ENCODE measurements at regions not wholly inside any gene's neighbourhood (a gene's known extent, or its start where the extent isn't known, plus 50 kb on each side); places are given as distances from the start of the nearest gene placed in this dataset.

DNA sequence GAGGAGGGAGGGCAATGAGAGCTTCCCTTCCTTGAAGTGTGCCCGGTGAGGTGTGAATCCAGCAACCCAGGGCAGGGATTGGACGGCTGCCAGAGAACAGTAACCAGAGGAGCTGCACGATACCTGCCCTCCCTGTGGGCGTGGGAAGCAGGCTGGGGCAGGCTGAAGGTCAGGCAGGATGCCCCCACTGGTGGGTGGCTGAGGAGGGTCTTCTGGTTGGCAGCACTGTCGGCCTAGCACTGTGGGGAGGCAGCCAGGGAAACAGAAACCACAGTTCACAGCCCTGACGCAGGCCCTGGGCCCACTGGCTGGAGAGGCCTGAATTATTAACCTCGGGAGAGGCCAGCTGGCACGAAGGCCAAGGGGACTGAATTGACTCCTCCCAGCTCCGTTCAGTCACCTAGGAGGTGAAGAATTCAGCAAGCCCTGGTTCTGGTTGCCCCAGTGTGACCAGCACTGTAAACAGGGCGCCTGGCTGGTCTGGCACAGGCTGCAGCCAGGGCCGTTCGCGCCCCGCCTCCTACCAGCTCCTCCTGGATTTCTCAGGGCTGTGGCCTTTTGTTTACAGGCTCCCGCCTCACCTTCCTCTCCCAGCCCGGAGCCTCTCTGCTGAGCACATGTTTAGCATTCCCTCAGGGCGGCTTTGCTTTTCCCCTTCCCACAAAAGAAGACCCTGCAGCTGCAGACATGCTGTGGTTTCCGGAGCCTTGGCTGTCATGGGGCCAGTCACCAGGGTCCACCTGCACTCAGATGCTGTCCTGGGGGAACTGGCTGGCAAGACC, 97.8 kb downstream of the B3GNT2 start:
- peak overlapping the region; percentile 93 for H3K27ac Mint-ChIP-seq
- ChIA-PET CTCF (interaction anchor here (0.9 to 1.6 kb wide), 3 partner anchors 16 to 118 kb away, joined by 3 to 5 read pairs (median 3); no protein-coding TSS in a partner anchor), POLR2A (interaction anchor here (0.5 to 0.6 kb wide), 2 partner anchors 12 to 104 kb away, joined by 3 to 4 read pairs; no protein-coding TSS in a partner anchor)
- peaks cover 27% of the 10 kb centered on the region for H3K4me1 Mint-ChIP-seq
- H3K27me3 Mint-ChIP-seq (ENCODE audit: low read depth): no peaks in the 10 kb centered on the region
- peak; percentile 82 for DNase-seq (ENCODE audit: low spot score)
- no peak overlapping the region for H3K4me3 Mint-ChIP-seq
- H3K9me3 Mint-ChIP-seq: no peaks in the 10 kb centered on the region
- ATAC-seq: peak; percentile 96
- TF ChIP-seq FOXK1 (CRISPR knock-in tag; IDR thresholded peaks at IDR 0.05): no peak
- TF ChIP-seq MAX (CRISPR knock-in tag; IDR thresholded peaks at IDR 0.05): peak; percentile 70; the same call in 1 of the 2 replicates
- 0 out of 2 replicates have a peak, but pooled peaks have one; percentile 24 for TF ChIP-seq TEAD1 (CRISPR knock-in tag; IDR thresholded peaks at IDR 0.05)
- TF ChIP-seq, protein P1, sequence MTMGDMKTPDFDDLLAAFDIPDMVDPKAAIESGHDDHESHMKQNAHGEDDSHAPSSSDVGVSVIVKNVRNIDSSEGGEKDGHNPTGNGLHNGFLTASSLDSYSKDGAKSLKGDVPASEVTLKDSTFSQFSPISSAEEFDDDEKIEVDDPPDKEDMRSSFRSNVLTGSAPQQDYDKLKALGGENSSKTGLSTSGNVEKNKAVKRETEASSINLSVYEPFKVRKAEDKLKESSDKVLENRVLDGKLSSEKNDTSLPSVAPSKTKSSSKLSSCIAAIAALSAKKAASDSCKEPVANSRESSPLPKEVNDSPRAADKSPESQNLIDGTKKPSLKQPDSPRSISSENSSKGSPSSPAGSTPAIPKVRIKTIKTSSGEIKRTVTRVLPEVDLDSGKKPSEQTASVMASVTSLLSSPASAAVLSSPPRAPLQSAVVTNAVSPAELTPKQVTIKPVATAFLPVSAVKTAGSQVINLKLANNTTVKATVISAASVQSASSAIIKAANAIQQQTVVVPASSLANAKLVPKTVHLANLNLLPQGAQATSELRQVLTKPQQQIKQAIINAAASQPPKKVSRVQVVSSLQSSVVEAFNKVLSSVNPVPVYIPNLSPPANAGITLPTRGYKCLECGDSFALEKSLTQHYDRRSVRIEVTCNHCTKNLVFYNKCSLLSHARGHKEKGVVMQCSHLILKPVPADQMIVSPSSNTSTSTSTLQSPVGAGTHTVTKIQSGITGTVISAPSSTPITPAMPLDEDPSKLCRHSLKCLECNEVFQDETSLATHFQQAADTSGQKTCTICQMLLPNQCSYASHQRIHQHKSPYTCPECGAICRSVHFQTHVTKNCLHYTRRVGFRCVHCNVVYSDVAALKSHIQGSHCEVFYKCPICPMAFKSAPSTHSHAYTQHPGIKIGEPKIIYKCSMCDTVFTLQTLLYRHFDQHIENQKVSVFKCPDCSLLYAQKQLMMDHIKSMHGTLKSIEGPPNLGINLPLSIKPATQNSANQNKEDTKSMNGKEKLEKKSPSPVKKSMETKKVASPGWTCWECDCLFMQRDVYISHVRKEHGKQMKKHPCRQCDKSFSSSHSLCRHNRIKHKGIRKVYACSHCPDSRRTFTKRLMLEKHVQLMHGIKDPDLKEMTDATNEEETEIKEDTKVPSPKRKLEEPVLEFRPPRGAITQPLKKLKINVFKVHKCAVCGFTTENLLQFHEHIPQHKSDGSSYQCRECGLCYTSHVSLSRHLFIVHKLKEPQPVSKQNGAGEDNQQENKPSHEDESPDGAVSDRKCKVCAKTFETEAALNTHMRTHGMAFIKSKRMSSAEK (CRISPR knock-in tag; IDR thresholded peaks at IDR 0.05; ENCODE audit: borderline replicate concordance): peak; percentile 19; the same call in 1 of the 2 replicates
- TF ChIP-seq ZNF317 (CRISPR knock-in tag; IDR thresholded peaks at IDR 0.05; ENCODE audit: borderline replicate concordance, low read depth): no peak
- H3K36me3 Mint-ChIP-seq: no peaks in the 10 kb centered on the region

DNA sequence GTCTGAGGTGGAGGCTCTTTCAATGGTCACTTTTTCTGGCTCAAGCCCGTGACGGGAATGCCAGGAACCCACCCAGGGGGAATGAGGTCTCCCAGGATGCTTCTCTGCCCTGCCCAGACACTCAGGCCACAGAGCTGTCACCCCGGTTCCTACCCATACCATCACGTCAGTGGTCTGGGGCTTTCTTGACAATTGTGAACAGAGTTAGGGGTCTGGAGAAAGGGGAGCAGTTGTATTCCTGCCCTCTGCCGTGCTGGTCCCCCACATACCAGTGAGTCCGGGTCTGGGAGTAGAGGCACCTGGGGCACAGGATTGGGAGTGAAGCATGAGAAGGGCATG, 97.2 kb downstream of the B3GNT2 start:
- H3K27me3 Mint-ChIP-seq (ENCODE audit: low read depth): no peaks in the 10 kb centered on the region
- H3K4me3 Mint-ChIP-seq: no peak overlapping the region
- TF ChIP-seq FOXJ3 (CRISPR knock-in tag; IDR thresholded peaks at IDR 0.05; ENCODE audit: borderline replicate concordance): no peak
- no peak for TF ChIP-seq ZNF121 (CRISPR knock-in tag; IDR thresholded peaks at IDR 0.05)
- TF ChIP-seq PRRX2 (CRISPR knock-in tag; IDR thresholded peaks at IDR 0.05): no peak
- TF ChIP-seq, protein P2, sequence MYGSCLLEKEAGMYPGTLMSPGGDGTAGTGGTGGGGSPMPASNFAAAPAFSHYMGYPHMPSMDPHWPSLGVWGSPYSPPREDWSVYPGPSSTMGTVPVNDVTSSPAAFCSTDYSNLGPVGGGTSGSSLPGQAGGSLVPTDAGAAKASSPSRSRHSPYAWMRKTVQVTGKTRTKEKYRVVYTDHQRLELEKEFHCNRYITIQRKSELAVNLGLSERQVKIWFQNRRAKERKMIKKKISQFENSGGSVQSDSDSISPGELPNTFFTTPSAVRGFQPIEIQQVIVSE (CRISPR knock-in tag; IDR thresholded peaks at IDR 0.05; ENCODE audit: borderline replicate concordance): no peak
- TF ChIP-seq, protein P3, sequence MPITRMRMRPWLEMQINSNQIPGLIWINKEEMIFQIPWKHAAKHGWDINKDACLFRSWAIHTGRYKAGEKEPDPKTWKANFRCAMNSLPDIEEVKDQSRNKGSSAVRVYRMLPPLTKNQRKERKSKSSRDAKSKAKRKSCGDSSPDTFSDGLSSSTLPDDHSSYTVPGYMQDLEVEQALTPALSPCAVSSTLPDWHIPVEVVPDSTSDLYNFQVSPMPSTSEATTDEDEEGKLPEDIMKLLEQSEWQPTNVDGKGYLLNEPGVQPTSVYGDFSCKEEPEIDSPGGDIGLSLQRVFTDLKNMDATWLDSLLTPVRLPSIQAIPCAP (CRISPR knock-in tag; IDR thresholded peaks at IDR 0.05): no peak
- no peak for TF ChIP-seq ZNF263 (CRISPR knock-in tag; IDR thresholded peaks at IDR 0.05; ENCODE audit: low read depth)
- TF ChIP-seq ZNF138 (CRISPR knock-in tag; conservative IDR thresholded peaks at IDR 0.05): no peak
- no peak for TF ChIP-seq RORB (CRISPR knock-in tag; IDR thresholded peaks at IDR 0.05)
- TF ChIP-seq TCF7 (CRISPR knock-in tag; IDR thresholded peaks at IDR 0.05; ENCODE audit: low read depth): no peak
- TF ChIP-seq NR3C1 (CRISPR knock-in tag; conservative IDR thresholded peaks at IDR 0.05; ENCODE audit: low read depth): no peak
- TF ChIP-seq ZNF232 (CRISPR knock-in tag; IDR thresholded peaks at IDR 0.05): no peak
- TF ChIP-seq, protein P4, sequence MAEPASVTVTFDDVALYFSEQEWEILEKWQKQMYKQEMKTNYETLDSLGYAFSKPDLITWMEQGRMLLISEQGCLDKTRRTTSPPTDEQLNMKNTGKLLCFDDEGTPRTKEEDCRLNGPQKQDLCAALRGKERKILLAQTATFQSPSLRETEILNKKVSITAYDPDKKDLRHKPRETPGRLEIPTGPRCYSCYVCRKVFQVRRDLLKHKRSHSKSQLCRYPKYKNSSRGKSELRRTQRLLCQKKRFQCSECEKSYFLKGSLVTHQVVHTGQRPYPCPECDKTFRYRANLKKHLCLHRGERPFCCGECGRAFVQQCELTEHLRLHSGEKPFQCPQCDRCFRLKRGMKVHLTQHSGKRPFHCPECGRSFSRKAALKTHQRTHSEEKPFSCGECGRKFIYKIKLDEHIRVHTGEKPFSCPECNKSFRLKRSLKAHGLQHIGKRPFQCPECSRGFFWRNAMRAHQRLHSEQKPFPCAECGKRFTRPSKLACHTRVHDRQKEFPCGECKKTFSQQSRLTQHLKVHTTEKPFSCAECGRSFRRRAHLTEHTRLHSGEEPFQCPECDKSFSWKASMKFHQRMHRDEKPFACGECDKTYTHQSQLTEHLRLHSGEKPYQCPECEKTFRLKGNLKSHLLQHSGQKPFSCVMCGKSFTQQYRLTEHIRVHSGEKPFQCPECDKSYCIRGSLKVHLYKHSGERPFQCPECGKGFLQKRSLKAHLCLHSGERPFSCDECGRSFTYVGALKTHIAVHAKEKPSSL (CRISPR knock-in tag; conservative IDR thresholded peaks at IDR 0.05): no peak
- no peak for TF ChIP-seq TEAD1 (CRISPR knock-in tag; IDR thresholded peaks at IDR 0.05)
- TF ChIP-seq ZNF512 (CRISPR knock-in tag; IDR thresholded peaks at IDR 0.05; ENCODE audit: borderline replicate concordance): no peak
- no peak for TF ChIP-seq MYBL2 (CRISPR knock-in tag; IDR thresholded peaks at IDR 0.05)
- no peak for TF ChIP-seq ELF4 (CRISPR knock-in tag; IDR thresholded peaks at IDR 0.05; ENCODE audit: low read depth)
- no peak for DNase-seq (ENCODE audit: low spot score)
- H3K36me3 Mint-ChIP-seq: no peaks in the 10 kb centered on the region
- CTCF ChIA-PET: interaction anchor here (0.9 to 1.1 kb wide), 3 partner anchors 16 to 119 kb away, joined by 3 read pairs; no protein-coding TSS in a partner anchor
- POLR2A ChIA-PET: no interaction called here
- no peaks in the 10 kb centered on the region for H3K9me3 Mint-ChIP-seq
- no peak for ATAC-seq
- H3K27ac Mint-ChIP-seq: peak overlapping the region; percentile 63
- H3K4me1 Mint-ChIP-seq: peaks cover 29% of the 10 kb centered on the region

All from WTC11 (cell line).